Fibroblast of lung (primary cell): ENCODE measurements at regions not wholly inside any gene's neighbourhood (a gene's known extent, or its start where the extent isn't known, plus 50 kb on each side); places are given as distances from the start of the nearest gene placed in this dataset.

Source experiments
- EZH2 ChIP-seq: IDR thresholded peaks from 2 replicates; pipeline ENCODE4 v1.5.1; 2012; ENCODE audit warnings: low read length, control low read depth, mild to moderate bottlenecking; ENCODE audit errors: missing control alignments
- TF ChIP-seq, protein P1 (sequence below), 2 donors: IDR thresholded peaks in 1 of 2; conservative IDR thresholded peaks in 1 of 2; 1 replicate in 1 of 2; 2 replicates in 1 of 2; pipeline ENCODE4 v1.5.1; 2011 to 2012; ENCODE audit warnings: low read length in 2 of 2, control low read depth in 1 of 2, inconsistent platforms in 1 of 2, low read depth in 1 of 2, mild to moderate bottlenecking in 1 of 2

DNA sequence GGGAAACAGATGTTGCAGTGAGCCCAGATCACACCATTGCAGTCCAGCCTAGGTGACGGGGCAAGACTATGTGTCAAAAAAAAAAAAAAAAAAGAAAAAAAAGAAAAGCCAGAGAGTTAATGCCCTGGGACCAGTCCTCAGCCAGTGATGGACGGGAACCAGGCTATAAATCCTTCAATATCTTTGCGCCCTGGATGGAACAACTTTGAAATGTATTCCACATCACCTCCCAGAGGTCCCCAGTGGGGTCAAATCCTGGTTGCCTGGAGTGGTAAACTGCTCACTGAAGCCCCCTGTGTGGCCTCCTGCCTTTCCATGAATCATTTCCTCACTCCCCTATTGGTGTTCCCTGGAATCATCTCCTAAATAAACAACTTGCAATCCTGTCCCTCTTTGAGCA, 166.9 kb downstream of the DEFB131A start:
- TF ChIP-seq, protein P1, sequence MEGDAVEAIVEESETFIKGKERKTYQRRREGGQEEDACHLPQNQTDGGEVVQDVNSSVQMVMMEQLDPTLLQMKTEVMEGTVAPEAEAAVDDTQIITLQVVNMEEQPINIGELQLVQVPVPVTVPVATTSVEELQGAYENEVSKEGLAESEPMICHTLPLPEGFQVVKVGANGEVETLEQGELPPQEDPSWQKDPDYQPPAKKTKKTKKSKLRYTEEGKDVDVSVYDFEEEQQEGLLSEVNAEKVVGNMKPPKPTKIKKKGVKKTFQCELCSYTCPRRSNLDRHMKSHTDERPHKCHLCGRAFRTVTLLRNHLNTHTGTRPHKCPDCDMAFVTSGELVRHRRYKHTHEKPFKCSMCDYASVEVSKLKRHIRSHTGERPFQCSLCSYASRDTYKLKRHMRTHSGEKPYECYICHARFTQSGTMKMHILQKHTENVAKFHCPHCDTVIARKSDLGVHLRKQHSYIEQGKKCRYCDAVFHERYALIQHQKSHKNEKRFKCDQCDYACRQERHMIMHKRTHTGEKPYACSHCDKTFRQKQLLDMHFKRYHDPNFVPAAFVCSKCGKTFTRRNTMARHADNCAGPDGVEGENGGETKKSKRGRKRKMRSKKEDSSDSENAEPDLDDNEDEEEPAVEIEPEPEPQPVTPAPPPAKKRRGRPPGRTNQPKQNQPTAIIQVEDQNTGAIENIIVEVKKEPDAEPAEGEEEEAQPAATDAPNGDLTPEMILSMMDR (conservative IDR thresholded peaks at IDR 0.05 in 1 of 2, IDR thresholded peaks at IDR 0.05 in 1 of 2; ENCODE audit: low read depth in 1 of 2, low read length in 2 of 2), result no peak
- no peak for TF ChIP-seq EZH2
